GDM1 (cell line): ENCODE measurements at regions not wholly inside any gene's neighbourhood (a gene's known extent, or its start where the extent isn't known, plus 50 kb on each side); places are given as distances from the start of the nearest gene placed in this dataset.
"Not testable (repeated sequence)": the region's sequence is repeated elsewhere in the genome, so short reads cannot be mapped to it uniquely, and the experiment has no call there.

Experiments
- DNase-seq: peaks from one replicate; lab custom pipeline; 2025; lab: John Stamatoyannopoulos, UW

DNA sequence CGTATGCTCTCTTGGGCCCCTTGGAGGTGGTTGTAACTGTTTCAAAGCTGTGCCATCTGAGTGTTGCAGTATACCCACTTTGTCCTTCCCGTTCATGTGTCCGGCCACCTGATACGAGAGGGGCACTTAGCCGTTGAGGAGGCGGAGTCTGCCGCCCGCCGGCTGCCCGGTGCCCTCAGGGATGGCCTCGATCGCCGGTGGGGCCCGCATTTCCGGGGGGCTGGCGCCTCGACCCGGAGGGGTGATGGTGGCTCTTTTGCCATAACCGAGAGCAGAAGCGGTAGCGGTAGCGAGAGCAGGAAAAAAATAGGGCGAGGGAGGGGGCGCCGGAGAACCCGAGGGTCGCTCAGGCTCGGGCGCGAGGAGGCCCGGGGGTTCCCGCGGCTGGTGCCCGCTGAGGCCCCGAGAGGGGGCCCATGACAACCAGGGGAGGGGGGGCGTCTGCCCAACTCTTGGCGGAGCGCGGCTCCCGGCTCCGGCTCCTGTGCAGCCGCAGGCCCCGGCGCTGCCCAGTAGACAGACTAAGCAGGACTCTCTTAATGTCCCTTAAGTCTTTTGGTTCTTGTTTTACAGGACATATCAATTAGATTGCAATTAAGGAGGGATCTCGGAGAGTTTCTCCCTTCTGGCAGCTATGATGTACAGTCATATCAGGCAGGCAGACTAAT lies 342.7 kb upstream of the SGCG start:
- DNase-seq, result no peak

DNA sequence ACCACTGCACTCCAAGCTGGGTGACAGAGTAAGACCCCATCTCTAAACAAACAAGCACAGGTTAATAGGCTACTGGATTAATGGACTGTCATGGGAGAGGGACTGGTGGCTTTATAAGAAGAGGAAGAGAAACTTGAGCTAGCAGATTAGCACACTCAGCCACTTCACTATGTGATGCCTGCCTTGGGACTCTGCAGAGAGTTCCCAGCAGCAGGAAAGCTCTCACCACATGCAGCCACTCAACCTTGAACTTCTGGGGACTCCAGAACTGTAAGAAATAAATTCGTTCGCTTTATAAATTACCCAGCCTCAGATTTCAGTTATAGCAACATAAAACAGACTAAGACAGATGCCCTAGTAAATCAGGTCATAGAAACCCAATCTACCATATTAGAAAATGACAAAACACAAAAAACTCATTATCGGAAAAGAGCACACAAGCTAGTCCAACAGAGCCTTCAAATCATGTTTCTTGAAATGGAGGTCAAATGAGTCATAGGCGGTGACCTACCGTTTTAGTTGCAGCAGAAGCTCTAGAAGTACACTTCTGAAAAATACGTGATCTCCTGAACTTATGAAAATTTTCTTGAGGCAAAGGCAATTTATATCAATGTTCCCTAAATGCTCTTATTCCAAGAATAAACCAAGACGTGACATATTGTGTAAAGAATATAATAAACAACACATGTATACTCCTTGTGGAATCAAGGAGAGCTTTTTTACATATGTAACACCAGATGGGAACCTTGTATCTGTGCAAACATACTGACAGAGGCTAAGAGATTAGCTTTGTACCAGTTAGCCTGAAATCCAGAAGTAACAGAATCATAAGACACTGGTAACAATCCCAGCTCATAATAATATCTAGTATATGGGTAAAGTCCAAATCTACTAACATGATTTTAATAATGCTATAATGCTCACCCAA lies 340.9 kb upstream of the SGCG start:
- DNase-seq, result no peak

DNA sequence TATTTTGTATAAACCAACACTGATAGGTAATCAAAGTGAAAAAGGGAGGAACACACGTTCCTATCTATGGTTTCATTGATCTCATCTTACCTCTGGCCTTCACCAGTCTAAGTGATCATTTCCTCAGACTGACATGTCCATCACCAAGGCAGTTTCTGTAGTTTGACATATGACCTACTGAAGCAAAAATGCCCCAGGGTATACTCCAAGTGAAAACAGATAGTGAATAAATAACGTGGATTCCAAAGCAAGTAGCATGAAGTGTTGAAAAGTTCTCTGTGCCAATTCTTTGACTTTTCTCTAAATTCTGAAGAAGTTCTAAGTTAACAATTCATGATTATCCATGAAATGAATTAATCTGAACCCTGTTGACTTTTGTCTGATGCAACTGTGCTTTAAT lies 334.2 kb upstream of the SGCG start:
- DNase-seq, result no peak

DNA sequence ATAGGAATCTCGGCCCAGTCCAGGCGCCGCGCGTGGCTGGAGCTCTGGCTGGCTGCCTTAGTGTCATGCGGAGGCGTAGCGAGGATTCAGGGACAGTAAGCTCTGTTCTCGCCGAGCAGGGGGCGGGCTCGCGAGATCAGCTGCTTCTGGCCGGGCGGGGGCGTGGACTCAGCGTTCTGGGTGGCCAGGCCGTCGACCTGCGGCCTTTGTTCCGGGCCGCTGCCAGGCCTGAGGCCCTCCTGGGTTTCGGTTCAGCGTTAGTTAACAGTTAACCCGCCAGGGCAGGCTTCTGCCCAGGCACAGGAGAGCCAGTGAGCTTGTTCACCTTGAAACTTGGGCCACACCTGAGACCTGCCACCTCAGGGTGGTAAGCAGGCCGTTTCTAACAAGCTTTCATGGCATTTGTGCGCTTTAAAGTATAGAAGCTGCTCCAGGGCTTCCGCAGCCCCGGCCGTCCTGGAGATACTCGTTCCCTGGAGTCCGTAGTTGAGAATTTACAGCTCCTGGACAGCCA lies 332.2 kb upstream of the SGCG start:
- no peak for DNase-seq

DNA sequence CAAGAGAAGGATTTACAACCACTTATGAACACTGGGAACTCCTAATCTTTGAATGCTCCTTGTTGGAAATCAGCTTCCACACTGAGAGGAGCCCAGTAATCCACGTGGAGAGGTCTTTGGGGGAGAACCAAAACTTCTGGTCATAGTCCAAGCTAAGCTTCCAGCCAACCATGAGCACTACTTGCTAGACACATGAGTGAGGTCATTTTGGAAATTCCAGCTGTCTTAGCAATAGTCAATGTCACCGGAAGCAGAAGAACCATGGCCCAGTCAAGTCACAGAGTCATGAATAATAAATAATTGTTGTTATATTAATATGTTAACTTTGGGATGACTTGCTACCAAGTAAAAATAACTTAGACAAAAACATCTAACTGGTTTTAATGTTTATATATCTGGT lies 324.9 kb upstream of the SGCG start:
- no peak for DNase-seq

DNA sequence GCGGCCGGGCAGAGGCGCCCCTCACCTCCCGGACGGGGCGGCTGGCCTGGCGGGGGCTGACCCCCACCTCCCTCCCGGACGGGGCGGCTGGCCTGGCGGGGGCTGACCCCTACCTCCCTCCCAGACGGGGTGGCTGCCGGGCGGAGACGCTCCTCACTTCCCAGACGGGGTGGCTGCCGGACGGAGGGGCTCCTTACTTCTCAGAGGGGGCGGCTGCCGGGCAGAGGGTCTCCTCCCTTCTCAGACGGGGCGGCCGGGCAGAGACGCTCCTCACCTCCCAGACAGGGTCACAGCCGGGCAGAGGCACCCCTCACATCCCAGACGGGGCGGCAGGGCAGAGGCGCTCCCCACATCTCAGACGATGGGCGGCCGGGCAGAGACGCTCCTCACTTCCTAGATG lies 321.8 kb upstream of the SGCG start:
- not testable (repeated sequence) for DNase-seq

DNA sequence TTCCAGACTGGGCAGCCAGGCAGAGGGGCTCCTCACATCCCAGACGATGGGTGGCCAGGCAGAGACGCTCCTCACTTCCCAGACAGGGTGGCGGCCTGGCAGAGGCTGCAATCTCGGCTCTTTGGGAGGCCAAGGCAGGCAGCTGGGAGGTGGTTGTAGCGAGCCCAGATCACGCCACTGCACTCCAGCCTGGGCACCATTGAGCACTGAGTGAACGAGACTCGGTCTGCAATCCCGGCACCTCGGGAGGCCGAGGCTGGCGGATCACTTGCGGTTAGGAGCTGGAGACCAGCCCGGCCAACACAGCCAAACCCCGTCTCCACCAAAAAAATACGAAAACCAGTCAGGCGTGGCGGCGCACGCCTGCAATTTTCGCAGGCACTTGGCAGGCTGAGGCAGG lies 321.4 kb upstream of the SGCG start:
- DNase-seq, result not testable (repeated sequence)

DNA sequence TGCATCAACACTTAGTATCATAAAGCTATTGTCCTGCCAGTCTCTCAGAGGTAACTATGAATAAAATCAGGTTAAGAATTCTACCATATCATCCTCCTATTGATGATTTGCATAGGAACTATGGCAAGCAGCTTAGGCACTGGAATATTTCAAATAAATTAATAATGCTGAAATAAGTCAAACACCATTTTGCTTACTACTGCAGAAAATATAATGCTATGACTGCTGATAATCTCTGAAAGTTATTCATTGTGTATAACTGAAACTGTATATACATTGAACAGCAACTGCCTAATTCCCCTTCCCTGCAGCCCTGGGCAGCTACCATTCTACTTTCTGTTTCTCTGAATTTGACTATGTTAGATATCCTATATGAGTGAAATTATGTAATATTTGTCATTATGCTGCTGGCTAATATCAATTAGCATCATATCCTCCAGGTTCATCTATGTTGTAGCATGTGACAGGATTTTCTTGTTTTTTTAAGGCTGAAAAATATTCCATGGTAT lies 318.8 kb upstream of the SGCG start:
- no peak for DNase-seq

DNA sequence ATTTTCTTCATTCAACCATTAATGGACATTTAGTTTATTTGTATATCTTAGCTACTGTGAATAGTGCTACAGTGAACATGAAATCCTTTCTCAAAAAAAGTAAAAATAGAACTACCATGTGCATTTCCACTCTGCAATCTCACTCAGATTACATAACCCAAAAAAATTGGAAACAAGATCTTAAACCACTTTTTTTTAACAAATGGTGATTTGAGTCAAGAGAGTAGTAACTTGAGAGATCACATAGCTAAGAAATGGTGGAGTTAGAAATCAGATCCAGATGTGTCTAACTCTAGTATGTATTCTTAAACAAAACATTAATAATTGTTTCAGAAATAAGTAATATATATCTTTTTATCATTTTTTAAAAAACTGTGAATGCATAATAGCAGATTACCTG lies 318.3 kb upstream of the SGCG start:
- DNase-seq, result no peak

DNA sequence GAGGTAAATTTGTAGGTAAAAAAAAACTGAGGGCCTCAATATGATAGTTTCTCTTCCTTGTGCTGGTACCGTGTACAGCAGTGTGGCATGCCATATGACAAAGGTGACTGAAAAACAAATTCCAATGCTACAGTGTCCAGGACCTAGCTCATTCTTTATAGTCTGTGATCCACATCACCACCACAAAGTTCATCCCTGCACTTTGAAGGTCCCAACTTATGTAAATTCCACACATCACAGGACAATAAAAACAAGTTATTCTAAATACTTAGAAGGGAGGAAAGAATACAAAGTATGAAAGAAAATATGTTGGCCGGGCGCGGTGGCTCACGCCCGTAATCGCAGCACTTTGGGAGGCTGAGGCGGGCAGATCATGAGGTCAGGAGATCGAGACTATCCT lies 314.6 kb upstream of the SGCG start:
- DNase-seq, result no peak

DNA sequence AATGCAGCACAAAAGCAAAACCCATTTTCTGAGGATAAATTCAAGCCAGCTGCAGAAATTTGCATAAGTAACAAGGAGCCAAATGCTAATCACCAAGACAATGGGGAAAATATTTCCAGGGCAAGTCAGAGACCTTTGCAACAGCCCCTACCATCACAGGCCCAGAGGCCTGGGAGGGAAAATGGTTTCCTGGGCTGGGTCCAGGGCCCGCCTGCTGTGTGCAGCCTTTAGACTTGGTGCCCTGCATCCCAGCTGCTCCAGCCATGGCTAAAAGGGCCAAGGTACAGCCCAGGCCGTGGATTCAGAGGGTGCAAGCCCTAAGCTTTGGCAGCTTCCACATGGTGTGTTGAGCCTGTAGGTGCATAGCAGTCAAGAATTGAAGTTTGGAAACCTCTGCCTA lies 309.5 kb upstream of the SGCG start:
- no peak for DNase-seq

DNA sequence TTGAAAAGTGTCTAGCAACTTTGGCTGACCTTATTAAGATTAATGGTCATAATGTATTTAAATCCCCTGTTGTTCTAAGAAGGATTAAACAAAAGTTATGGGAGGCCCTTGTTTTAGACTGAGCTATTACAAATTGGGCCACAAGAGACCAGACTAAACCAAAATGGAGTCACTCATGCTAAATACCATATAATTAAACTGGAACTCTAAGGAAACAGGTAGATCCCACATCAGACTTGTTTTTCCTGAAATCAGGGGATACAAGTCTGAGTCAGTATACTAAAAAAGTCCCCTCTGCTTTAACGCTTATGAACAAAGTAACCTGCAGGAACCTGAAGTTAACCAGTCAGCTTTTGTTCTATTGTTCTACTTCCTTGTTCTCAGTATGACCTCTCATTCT lies 305.9 kb upstream of the SGCG start:
- DNase-seq, result no peak

DNA sequence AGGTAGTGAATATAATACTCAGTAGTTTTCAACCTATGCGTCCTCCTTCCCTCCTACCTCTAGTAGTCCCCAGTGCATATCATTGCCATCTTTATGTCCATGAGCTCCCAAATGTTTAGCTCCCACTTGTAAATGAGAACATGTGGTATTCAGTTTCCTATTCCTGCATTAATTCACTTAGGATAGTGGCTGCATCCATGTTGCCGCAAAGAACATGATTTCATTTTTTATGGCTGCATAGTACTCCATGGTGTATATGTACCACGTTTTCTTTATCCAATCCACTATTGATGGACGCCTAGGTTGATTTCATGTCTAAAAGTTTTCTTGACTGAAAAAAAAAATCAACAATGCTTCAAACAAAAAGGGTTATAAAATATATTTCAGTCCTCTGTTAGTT lies 303.4 kb upstream of the SGCG start:
- no peak for DNase-seq

DNA sequence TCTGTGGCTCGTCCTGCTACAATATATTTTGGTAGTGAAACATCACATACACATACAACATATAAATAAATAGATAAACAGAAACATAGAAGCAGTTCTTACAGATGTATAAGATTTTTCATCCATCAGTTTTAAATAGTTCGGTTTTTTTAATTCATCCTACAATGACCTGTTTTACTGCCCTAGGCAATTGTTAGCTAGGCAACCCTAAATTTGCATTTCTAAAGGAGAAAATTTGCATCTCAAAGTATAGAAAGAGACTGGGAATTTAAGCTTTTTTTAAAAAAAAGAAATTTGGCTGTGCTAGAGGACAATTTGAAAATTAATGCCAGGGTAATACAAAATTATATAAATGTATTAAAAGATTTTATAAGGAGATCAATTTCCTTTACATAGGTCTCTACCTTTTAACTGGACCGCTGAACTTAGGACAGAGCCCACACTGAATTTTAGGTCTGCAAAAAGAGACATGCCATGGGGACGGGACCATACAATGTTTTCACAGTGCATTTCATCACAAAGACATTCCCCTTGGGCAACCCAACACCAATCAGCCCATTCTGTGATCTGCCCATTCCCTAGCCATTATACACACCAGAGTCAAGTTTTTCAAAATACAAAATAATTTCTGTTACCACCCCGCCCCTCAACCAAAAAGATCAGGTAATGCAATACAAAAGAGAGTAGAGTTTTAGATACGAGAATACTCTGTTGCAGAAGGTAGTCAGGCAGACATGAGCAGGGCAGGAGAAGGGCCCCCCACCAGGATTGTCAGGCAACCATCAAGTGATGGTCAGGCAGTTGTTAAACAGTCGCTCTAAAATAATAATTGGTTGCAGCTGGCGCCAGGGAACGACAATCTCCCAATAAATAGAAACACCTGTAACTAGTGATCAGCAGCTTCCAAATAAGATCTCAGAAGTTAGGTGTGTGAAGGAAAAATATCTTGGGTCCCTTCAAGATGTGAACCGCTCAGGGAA lies 299.7 kb upstream of the SGCG start:
- no peak for DNase-seq

DNA sequence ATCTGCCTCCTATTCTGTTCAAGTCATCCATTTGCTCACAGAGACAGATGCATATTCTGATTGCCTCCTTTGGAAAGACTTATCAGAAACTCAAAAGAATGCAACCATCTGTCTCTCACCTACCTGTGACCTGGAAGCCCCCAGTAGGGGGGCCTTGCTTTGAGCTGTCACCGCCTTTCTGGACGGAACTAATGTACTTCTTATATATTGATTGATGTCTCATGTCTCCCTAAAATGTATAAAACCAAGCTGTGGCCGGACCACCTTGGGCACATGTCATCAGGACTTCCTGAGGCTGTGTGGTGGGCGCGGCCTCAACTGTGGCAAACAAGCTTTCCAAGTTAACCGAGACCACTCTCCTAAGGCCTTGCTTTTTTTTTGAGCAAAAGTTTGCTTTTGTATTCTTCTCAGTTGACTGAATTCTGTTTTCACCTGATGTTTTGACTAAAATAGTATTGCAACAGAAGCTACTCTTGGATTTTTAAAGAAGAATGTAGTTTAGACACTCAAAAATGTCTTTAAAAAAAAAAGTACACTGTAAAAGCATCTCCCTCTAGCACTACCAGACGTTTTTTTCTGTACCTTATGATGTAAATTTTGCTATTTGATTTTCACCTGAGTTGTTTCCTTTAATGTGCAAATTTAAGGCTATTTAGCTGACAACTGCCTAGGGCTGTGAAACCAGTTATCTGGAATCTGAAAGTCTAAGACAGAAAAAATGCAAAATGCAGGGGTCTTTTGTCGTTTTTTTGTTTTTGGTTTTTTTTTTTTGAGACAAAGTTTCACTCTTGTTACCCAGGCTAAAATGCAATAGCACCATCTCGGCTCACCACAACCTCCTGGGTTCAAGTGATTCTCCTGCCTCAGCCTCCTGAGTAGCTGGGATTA lies 298.8 kb upstream of the SGCG start:
- DNase-seq, result not testable (repeated sequence)

DNA sequence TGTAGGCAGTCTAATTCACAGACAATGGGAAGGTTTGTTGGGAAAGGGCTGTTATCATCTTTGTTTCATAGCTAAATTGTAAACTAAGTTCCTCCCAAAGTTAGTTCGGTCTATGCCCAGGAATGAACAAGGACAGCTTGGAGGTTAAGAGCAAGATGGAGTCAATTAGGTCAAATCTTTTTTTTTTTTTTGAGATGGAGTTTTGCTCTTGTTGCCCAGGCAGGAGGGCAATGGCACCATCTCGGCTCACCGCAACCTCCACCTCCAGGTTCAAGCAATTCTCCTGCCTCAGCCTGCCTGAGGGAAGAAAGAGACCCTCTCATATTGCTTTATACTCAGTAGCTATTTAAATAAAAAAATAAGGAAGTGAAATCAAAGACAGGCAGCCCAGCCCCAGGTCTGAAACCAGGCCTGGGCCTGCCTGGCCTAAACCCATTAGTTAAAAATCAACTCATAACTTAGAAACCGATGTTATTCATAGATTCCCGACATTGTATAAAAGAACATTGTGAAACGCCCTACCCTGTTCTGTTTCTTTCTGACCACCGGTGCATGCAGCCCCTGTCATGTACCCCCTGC lies 297.4 kb upstream of the SGCG start:
- DNase-seq, result no peak

DNA sequence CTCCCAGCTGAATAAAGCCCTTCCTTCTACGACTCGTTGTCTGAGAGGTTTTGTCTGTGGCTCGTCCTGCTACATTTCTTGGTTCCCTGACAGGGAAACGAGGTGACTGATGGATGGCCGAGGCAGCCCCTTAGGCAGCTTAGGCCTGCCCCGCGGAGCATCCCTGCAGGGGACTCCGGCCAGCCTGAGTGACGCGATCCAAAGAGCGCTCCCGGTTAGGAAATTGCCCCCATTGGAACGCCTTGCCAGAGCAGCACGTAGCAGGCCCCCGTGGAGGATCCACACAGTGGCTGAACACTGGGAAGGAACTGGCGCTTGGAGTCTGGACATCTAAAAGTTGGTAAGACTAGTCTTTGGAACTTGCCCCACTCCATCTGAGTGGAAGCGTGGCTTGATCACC lies 296.8 kb upstream of the SGCG start:
- no peak for DNase-seq

DNA sequence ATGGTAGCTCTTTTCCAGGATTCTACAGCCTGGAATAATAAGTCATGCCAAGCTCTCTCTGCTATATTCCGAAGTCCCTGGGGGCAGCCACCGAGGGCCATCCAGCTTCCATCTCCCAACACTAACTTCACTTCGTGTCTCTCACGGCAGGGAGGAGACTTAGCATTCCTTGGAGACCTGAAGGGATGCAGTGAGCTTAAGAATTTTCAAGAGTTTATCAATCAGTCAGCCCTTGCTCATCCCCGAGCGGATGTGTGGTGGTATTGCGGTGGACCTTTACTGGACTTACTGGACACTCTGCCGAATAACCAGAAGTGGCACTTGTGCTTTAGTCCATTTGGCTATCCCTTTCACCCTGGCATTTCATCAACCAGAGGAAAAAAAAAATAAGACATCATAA lies 294.7 kb upstream of the SGCG start:
- not testable (repeated sequence) for DNase-seq

DNA sequence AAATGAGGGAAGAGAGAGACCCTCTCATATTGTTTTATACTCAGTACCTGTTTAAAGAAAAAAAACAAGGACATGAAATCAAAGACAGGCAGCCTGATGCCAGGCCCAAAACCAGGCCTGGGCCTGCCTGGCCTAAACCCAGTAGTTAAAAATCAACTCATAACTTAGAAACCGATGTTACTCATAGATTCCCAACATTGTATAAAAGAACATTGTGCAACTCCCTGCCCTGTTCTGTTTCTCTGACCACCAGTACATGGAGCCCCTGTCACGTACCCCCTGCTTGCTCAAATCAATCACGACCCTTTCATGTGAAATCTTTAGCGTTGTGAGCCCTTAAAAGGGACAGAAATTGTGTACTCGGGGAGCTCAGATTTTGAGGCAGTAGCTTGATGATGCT lies 291.4 kb upstream of the SGCG start:
- not testable (repeated sequence) for DNase-seq

DNA sequence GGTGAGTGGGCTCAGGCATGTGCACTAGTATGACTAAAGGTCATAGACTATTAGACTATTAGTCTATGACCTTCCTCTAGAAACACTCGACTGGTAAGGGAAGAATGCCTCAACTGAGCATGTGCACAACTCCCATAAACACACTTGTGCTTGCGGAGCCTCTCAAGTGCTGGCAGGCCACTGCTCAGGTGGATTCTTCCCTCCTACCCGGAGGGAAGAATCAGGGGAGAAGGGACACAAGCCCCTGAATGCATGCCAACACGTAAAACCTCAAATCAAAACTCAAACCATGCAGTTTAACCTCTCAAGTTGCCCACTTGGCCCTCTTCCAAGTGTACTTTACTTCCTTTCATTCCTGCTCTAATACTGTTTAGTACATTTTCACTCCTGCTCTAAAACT lies 287.6 kb upstream of the SGCG start:
- no peak for DNase-seq

DNA sequence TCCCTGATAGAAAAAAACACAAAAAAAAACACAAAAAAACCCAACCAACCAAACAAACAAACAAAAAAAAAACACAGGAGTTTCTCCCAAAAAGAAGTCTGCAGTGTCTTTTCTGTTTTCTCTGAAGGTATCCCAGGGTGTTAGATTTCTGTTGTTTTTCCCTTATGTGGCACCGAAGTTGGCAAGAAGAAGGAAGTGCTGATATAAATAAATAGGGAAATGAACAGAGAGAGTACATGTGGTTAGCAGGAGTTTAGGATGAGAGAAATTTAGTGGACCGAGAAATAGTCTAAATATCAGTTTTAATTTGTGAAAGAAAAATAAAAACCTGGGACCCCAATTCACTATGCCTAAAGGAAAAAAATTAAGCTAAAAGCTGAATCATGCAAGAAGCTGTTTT lies 287.0 kb upstream of the SGCG start:
- no peak for DNase-seq
